ENCODE measurements at regions not wholly inside any gene's neighbourhood (a gene's known extent, or its start where the extent isn't known, plus 50 kb on each side); places are given as distances from the start of the nearest gene placed in this dataset.

- ChIA-PET CTCF (no interaction called here), POLR2A (no interaction called here)
- H3K27ac ChIP-seq (ENCODE audit: extremely low read depth, low read depth, low read length) = no peak overlapping the region
- no peaks in the 10 kb centered on the region for H3K4me1 ChIP-seq (ENCODE audit: control insufficient read depth, insufficient read depth, low read length)
- no peaks in the 10 kb centered on the region for H3K36me3 ChIP-seq (ENCODE audit: control insufficient read depth in 2 of 2, insufficient read depth in 1 of 2, low read length in 2 of 2)
- H3K9me3 ChIP-seq (ENCODE audit: control insufficient read depth, insufficient read depth, low read depth, low read length) = no peaks in the 10 kb centered on the region
- no peak for TF ChIP-seq ZNF426 (tag by site-specific recombination; IDR thresholded peaks at IDR 0.05)
- TF ChIP-seq ZFP69B (tag by site-specific recombination; IDR thresholded peaks at IDR 0.05) = no peak
- TF ChIP-seq YY1 (tag by site-specific recombination; IDR thresholded peaks at IDR 0.05) = no peak
- no peak for TF ChIP-seq ZNF248 (tag by site-specific recombination; IDR thresholded peaks at IDR 0.05)
- TF ChIP-seq ZNF335 (tag by site-specific recombination; conservative IDR thresholded peaks at IDR 0.05) = 0 out of 2 replicates have a peak, but pooled peaks have one; percentile 26
- no peak overlapping the region for H3K4me3 ChIP-seq (ENCODE audit: low read depth, low read length)
Observed at GRCh38 chrX:134163836-134164235, 73.1 kb upstream of the CCDC160 start.

GRCh38 chrX:134167591-134168203 is 69.3 kb upstream of the CCDC160 start:
- Histone ChIP-seq H3K36me3 (ENCODE audit: control insufficient read depth in 2 of 2, insufficient read depth in 1 of 2, low read length in 2 of 2) (no peaks in the 10 kb centered on the region), H3K9me3 (ENCODE audit: control insufficient read depth, insufficient read depth, low read depth, low read length) (peaks cover 2% of the 10 kb centered on the region; the same call in 1 of the 2 replicates), H3K27ac (ENCODE audit: extremely low read depth, low read depth, low read length) (no peak overlapping the region), H3K4me1 (ENCODE audit: control insufficient read depth, insufficient read depth, low read length) (no peaks in the 10 kb centered on the region), H3K4me3 (ENCODE audit: low read depth, low read length) (no peak overlapping the region)
- ChIA-PET POLR2A (interaction anchor here (1.0 kb wide), 1 partner anchor 10 kb away, joined by 4 read pairs; no protein-coding TSS in a partner anchor), CTCF (interaction anchor here (0.6 to 1.2 kb wide), 3 partner anchors 23 to 467 kb away, joined by 3 read pairs; no protein-coding TSS in a partner anchor)
- no peak for TF ChIP-seq ZNF600 (tag by site-specific recombination; IDR thresholded peaks at IDR 0.05)
- TF ChIP-seq, protein P1, sequence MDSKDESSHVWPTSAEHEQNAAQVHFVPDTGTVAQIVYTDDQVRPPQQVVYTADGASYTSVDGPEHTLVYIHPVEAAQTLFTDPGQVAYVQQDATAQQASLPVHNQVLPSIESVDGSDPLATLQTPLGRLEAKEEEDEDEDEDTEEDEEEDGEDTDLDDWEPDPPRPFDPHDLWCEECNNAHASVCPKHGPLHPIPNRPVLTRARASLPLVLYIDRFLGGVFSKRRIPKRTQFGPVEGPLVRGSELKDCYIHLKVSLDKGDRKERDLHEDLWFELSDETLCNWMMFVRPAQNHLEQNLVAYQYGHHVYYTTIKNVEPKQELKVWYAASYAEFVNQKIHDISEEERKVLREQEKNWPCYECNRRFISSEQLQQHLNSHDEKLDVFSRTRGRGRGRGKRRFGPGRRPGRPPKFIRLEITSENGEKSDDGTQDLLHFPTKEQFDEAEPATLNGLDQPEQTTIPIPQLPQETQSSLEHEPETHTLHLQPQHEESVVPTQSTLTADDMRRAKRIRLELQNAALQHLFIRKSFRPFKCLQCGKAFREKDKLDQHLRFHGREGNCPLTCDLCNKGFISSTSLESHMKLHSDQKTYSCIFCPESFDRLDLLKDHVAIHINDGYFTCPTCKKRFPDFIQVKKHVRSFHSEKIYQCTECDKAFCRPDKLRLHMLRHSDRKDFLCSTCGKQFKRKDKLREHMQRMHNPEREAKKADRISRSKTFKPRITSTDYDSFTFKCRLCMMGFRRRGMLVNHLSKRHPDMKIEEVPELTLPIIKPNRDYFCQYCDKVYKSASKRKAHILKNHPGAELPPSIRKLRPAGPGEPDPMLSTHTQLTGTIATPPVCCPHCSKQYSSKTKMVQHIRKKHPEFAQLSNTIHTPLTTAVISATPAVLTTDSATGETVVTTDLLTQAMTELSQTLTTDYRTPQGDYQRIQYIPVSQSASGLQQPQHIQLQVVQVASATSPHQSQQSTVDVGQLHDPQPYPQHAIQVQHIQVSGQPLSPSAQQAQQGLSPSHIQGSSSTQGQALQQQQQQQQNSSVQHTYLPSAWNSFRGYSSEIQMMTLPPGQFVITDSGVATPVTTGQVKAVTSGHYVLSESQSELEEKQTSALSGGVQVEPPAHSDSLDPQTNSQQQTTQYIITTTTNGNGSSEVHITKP (tag by site-specific recombination; IDR thresholded peaks at IDR 0.05) = no peak
- no peak for TF ChIP-seq ZNF776 (tag by site-specific recombination; IDR thresholded peaks at IDR 0.05; ENCODE audit: borderline replicate concordance)
- no peak for TF ChIP-seq ZBTB48 (tag by site-specific recombination; IDR thresholded peaks at IDR 0.05)
- no peak for TF ChIP-seq ZNF404 (tag by site-specific recombination; IDR thresholded peaks at IDR 0.05)
- TF ChIP-seq ZBTB20 (tag by site-specific recombination; IDR thresholded peaks at IDR 0.05) = no peak
- TF ChIP-seq SETDB1 (IDR thresholded peaks at IDR 0.05; ENCODE audit: insufficient read length, low read length) = no peak
- TF ChIP-seq ZNF843 (tag by site-specific recombination; IDR thresholded peaks at IDR 0.05) = no peak
- TF ChIP-seq ZNF416 (tag by site-specific recombination; IDR thresholded peaks at IDR 0.05) = no peak
- no peak for TF ChIP-seq ZNF24 (tag by site-specific recombination; IDR thresholded peaks at IDR 0.05)
- TF ChIP-seq, protein P2, sequence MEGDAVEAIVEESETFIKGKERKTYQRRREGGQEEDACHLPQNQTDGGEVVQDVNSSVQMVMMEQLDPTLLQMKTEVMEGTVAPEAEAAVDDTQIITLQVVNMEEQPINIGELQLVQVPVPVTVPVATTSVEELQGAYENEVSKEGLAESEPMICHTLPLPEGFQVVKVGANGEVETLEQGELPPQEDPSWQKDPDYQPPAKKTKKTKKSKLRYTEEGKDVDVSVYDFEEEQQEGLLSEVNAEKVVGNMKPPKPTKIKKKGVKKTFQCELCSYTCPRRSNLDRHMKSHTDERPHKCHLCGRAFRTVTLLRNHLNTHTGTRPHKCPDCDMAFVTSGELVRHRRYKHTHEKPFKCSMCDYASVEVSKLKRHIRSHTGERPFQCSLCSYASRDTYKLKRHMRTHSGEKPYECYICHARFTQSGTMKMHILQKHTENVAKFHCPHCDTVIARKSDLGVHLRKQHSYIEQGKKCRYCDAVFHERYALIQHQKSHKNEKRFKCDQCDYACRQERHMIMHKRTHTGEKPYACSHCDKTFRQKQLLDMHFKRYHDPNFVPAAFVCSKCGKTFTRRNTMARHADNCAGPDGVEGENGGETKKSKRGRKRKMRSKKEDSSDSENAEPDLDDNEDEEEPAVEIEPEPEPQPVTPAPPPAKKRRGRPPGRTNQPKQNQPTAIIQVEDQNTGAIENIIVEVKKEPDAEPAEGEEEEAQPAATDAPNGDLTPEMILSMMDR (tag by site-specific recombination; IDR thresholded peaks at IDR 0.05) = no peak
- no peak for TF ChIP-seq ZNF157 (tag by site-specific recombination; IDR thresholded peaks at IDR 0.05)
- TF ChIP-seq, protein P3, sequence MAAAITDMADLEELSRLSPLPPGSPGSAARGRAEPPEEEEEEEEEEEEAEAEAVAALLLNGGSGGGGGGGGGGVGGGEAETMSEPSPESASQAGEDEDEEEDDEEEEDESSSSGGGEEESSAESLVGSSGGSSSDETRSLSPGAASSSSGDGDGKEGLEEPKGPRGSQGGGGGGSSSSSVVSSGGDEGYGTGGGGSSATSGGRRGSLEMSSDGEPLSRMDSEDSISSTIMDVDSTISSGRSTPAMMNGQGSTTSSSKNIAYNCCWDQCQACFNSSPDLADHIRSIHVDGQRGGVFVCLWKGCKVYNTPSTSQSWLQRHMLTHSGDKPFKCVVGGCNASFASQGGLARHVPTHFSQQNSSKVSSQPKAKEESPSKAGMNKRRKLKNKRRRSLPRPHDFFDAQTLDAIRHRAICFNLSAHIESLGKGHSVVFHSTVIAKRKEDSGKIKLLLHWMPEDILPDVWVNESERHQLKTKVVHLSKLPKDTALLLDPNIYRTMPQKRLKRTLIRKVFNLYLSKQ (tag by site-specific recombination; IDR thresholded peaks at IDR 0.05; ENCODE audit: borderline replicate concordance) = no peak
- TF ChIP-seq, protein P4, sequence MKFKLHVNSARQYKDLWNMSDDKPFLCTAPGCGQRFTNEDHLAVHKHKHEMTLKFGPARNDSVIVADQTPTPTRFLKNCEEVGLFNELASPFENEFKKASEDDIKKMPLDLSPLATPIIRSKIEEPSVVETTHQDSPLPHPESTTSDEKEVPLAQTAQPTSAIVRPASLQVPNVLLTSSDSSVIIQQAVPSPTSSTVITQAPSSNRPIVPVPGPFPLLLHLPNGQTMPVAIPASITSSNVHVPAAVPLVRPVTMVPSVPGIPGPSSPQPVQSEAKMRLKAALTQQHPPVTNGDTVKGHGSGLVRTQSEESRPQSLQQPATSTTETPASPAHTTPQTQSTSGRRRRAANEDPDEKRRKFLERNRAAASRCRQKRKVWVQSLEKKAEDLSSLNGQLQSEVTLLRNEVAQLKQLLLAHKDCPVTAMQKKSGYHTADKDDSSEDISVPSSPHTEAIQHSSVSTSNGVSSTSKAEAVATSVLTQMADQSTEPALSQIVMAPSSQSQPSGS (tag by site-specific recombination; IDR thresholded peaks at IDR 0.05; ENCODE audit: low read depth) = no peak
- TF ChIP-seq REST (tag by site-specific recombination; IDR thresholded peaks at IDR 0.05) = no peak
- no peak for TF ChIP-seq ZNF18 (tag by site-specific recombination; IDR thresholded peaks at IDR 0.05)

Data from HEK293 (cell line).